B cell (primary cell): ENCODE measurements at regions not wholly inside any gene's neighbourhood (a gene's known extent, or its start where the extent isn't known, plus 50 kb on each side); places are given as distances from the start of the nearest gene placed in this dataset.

Source experiments
- ATAC-seq: fragments of 200-7000 bp; cut with Tn5 transposase; one replicate; pipeline ENCODE4 v1.10.0; 2021; ENCODE audit warnings: low read depth, mild to moderate bottlenecking, moderate number of reproducible peaks, moderate library complexity
- CTCF ChIA-PET: fragments of 350-600 bp; sonication (Branson Sonifier 250); formaldehyde crosslinking; loops from one replicate; lab custom pipeline; 2021; ENCODE audit warnings: antibody characterized with exemption, inconsistent platforms; lab: Charles Lee
- POLR2A ChIA-PET: fragments of 350-600 bp; sonication (Branson Sonifier 250); formaldehyde crosslinking; loops from one replicate; lab custom pipeline; 2021; ENCODE audit warnings: antibody characterized with exemption; lab: Charles Lee
- DNase-seq: peaks from one replicate; pipeline ENCODE4 v3.0.0; 2013
- H2AFZ ChIP-seq: 2 replicates; pipeline ENCODE4 v1.6.1; 2012; ENCODE audit warnings: mild to moderate bottlenecking, low read depth, low read length; ENCODE audit not compliant: insufficient read depth, poor library complexity, severe bottlenecking
- H3K27ac ChIP-seq, 2 donors: 1 replicate in 1 of 2; 2 replicates in 1 of 2; pipeline ENCODE4 v1.5.1; 2012 to 2013; ENCODE audit warnings: low read length in 2 of 2, mild to moderate bottlenecking in 2 of 2, moderate library complexity in 1 of 2
- H3K27me3 ChIP-seq, 4 experiments: fragments of 200-600 bp in 1 of 4; sonication (generic) in 1 of 4; replicated peaks in 1 of 4; 1 replicate in 2 of 4; 2 replicates in 2 of 4; pipeline versions ENCODE4 v1.6.1 to v1.7.0; 2013 to 2016; ENCODE audit warnings: low read length in 3 of 4, mild to moderate bottlenecking in 2 of 4, mixed read lengths in 1 of 4, moderate library complexity in 1 of 4; ENCODE audit not compliant: insufficient read depth in 4 of 4, control insufficient read depth in 3 of 4; ENCODE audit errors: control extremely low read depth in 1 of 4
- H3K36me3 ChIP-seq, 2 experiments: replicated peaks in 1 of 2; 1 replicate in 1 of 2; 2 replicates in 1 of 2; pipeline versions ENCODE4 v1.6.1 to v1.7.1; 2013; ENCODE audit warnings: low read length in 1 of 2; ENCODE audit not compliant: insufficient read depth in 2 of 2, control insufficient read depth in 1 of 2; ENCODE audit errors: control extremely low read depth in 1 of 2, extremely low read depth in 1 of 2
- H3K4me1 ChIP-seq, 2 donors: fragments of 200-600 bp in 1 of 2; sonication (generic) in 1 of 2; 1 replicate in 1 of 2; 2 replicates in 1 of 2; pipeline versions ENCODE4 v1.5.1 to v1.6.1; 2013 to 2017; ENCODE audit warnings: low read length in 2 of 2; ENCODE audit not compliant: control insufficient read depth in 2 of 2, insufficient read depth in 2 of 2
- H3K4me2 ChIP-seq: replicated peaks from 2 replicates; pipeline ENCODE3; 2012; ENCODE audit warnings: mild to moderate bottlenecking, low read depth, low read length; ENCODE audit not compliant: poor library complexity, severe bottlenecking
- H3K4me3 ChIP-seq, 5 experiments: fragments of 200-600 bp in 1 of 5; sonication (generic) in 1 of 5; 1 replicate in 3 of 5; 2 replicates in 2 of 5; pipeline versions ENCODE4 v1.5.1 to v1.7.0; 2011 to 2016; ENCODE audit warnings: low read length in 4 of 5, mild to moderate bottlenecking in 4 of 5, low read depth in 2 of 5, control low read depth in 1 of 5, moderate library complexity in 1 of 5; ENCODE audit not compliant: insufficient read depth in 1 of 5; ENCODE audit errors: control extremely low read depth in 1 of 5, extremely low read depth in 1 of 5
- H3K79me2 ChIP-seq: fragments of 200-600 bp; sonication (generic); one replicate; pipeline ENCODE4 v1.6.0; 2016; ENCODE audit warnings: low read length; ENCODE audit not compliant: control insufficient read depth, insufficient read depth
- H3K9ac ChIP-seq: fragments of 200-600 bp; sonication (generic); 2 replicates; pipeline ENCODE4 v1.6.1; 2017; ENCODE audit warnings: mild to moderate bottlenecking, low read length, moderate library complexity
- H3K9me3 ChIP-seq, 3 donors: one replicate each; pipeline versions ENCODE4 v1.6.1 to v1.7.1; 2013; ENCODE audit warnings: low read length in 2 of 3; ENCODE audit not compliant: control insufficient read depth in 2 of 3, insufficient read depth in 1 of 3; ENCODE audit errors: control extremely low read depth in 1 of 3
- H4K20me1 ChIP-seq: 2 replicates; pipeline ENCODE4 v1.6.0; 2012; ENCODE audit warnings: mild to moderate bottlenecking, low read length; ENCODE audit not compliant: insufficient read depth, control insufficient read depth, poor library complexity, severe bottlenecking
- H3K27ac Mint-ChIP-seq: one replicate; pipeline ENCODE4 v1.8.0; 2021; ENCODE audit warnings: mixed read lengths
- H3K27me3 Mint-ChIP-seq: one replicate; pipeline ENCODE4 v1.8.0; 2021; ENCODE audit warnings: mixed read lengths
- H3K4me1 Mint-ChIP-seq: one replicate; pipeline ENCODE4 v1.8.0; 2021; ENCODE audit warnings: mixed read lengths
- H3K4me3 Mint-ChIP-seq: one replicate; pipeline ENCODE4 v1.8.0; 2021; ENCODE audit warnings: mixed read lengths
- H3K9me3 Mint-ChIP-seq: one replicate; pipeline ENCODE4 v1.8.0; 2022; ENCODE audit warnings: mixed read lengths; ENCODE audit not compliant: insufficient read depth
- CTCF ChIP-seq: fragments of 200-600 bp; IDR thresholded peaks from one replicate; pipeline ENCODE4 v1.8.0; 2022; ENCODE audit warnings: antibody characterized with exemption, mild to moderate bottlenecking
- EZH2 ChIP-seq: IDR thresholded peaks from 2 replicates; pipeline ENCODE4 v1.6.1; 2012; ENCODE audit warnings: borderline replicate concordance, low read depth, mild to moderate bottlenecking, moderate library complexity, low read length; ENCODE audit not compliant: insufficient read depth, poor library complexity, severe bottlenecking
- WGBS: methylation state at CpG from one replicate; pipeline ENCODE4 v1.1.5; 2013; ENCODE audit warnings: missing lambda C conversion rate; ENCODE audit not compliant: insufficient coverage; 5-methylcytosine and 5-hydroxymethylcytosine counted together
- intact Hi-C: fragments of 100-400 bp; cut with micrococcal nuclease; formaldehyde crosslinking; loops from one replicate; pipeline ENCODE4 v1.10.0; 2022

- no peaks in the 10 kb centered on the region for H3K9me3 Mint-ChIP-seq
- TF ChIP-seq EZH2 (no peak), CTCF (no peak)
These were observed 311.6 kb downstream of the FOXL1 start for GRCh38 chr16:86889974-86890373.

GRCh38 chr16:86891121-86891520, 312.8 kb downstream of the FOXL1 start:
- Histone ChIP-seq H3K27me3 (no peaks in the 10 kb centered on the region), H3K9me3 (peaks cover 0 to 12% (median 0%) of the 10 kb centered on the region in 3 donors), H3K27ac (no peak overlapping the region), H4K20me1 (no peaks in the 10 kb centered on the region), H2AFZ (no peak overlapping the region), H3K4me2 (no peak overlapping the region), H3K4me3 (no peak overlapping the region), H3K36me3 (no peaks in the 10 kb centered on the region), H3K9ac (no peak overlapping the region), H3K79me2 (no peaks in the 10 kb centered on the region), H3K4me1 (no peaks in the 10 kb centered on the region)
- no peak for ATAC-seq
- no peaks in the 10 kb centered on the region for H3K4me1 Mint-ChIP-seq
- H3K4me3 Mint-ChIP-seq: no peak overlapping the region
- no peaks in the 10 kb centered on the region for H3K9me3 Mint-ChIP-seq
- WGBS: 73% methylated on average over 2 of the region's 7 CpGs
- peaks cover 6% of the 10 kb centered on the region for H3K27me3 Mint-ChIP-seq
- TF ChIP-seq CTCF (no peak), EZH2 (no peak)
- CTCF ChIA-PET: no interaction called here
- DNase-seq: no peak
- intact Hi-C loops: no loop called here
- no peak overlapping the region for H3K27ac Mint-ChIP-seq
- POLR2A ChIA-PET: no interaction called here

More at GRCh38 chr16:86889974-86890373, 311.6 kb downstream of the FOXL1 start:
- ChIA-PET CTCF (no interaction called here), POLR2A (no interaction called here)
- no peaks in the 10 kb centered on the region for H3K27me3 ChIP-seq
- H3K9me3 ChIP-seq: peaks cover 0 to 13% (median 0%) of the 10 kb centered on the region in 3 donors
- no peak overlapping the region for H3K4me3 ChIP-seq
- H3K27me3 Mint-ChIP-seq: peaks cover 6% of the 10 kb centered on the region
- no peaks in the 10 kb centered on the region for H3K4me1 ChIP-seq
- no peak for DNase-seq
- no peaks in the 10 kb centered on the region for H4K20me1 ChIP-seq
- no peak overlapping the region for H3K9ac ChIP-seq
- no peak overlapping the region for H2AFZ ChIP-seq
- ATAC-seq: no peak
- no peak overlapping the region for H3K4me2 ChIP-seq
- H3K36me3 ChIP-seq: no peaks in the 10 kb centered on the region
- no peak overlapping the region for H3K27ac ChIP-seq
- H3K4me3 Mint-ChIP-seq: no peak overlapping the region
- WGBS: 92% methylated on average over 2 of the region's 3 CpGs
- no peaks in the 10 kb centered on the region for H3K4me1 Mint-ChIP-seq
- no peaks in the 10 kb centered on the region for H3K79me2 ChIP-seq
- intact Hi-C loops: no loop called here
- no peak overlapping the region for H3K27ac Mint-ChIP-seq
